ENCODE measurements at regions not wholly inside any gene's neighbourhood (a gene's known extent, or its start where the extent isn't known, plus 50 kb on each side); places are given as distances from the start of the nearest gene placed in this dataset.

GRCh38 chr2:103009871-103010270, 248.0 kb downstream of the TMEM182 start:
- 20% methylated on average over 1 of the region's 5 CpGs; no CpG with 5 or more reads in 1 of the 2 experiments for WGBS, 2 experiments (ENCODE audit: extremely low coverage in 2 of 2, insufficient read length in 1 of 2)
- Histone ChIP-seq H2AK5ac (ENCODE audit: low read depth, low read length) (no peak overlapping the region), H3K23ac (ENCODE audit: low read depth, low read length) (no peak overlapping the region), H3K9me3 (ENCODE audit: control insufficient read depth, insufficient read depth, low read length) (no peaks in the 10 kb centered on the region; the same call in 1 of the 2 replicates), H3K9me1 (ENCODE audit: insufficient read depth, low read length) (no peaks in the 10 kb centered on the region), H3K27ac (ENCODE audit: insufficient read depth, low read length) (no peak overlapping the region), H2AK9ac (replicated peaks; ENCODE audit: low read depth, low read length, poor library complexity) (no peak overlapping the region), H4K8ac (ENCODE audit: low read depth in 2 of 2, low read length in 2 of 2) (no peak overlapping the region), H3K36me3 (ENCODE audit: control insufficient read depth, insufficient read depth, low read length) (no peaks in the 10 kb centered on the region), H2BK20ac (ENCODE audit: low read depth, low read length) (no peak overlapping the region), H3K14ac (replicated peaks; ENCODE audit: low read depth, low read length) (no peak overlapping the region), H3K4me2 (ENCODE audit: low read depth, low read length) (no peak overlapping the region), H3K4me1 (ENCODE audit: control insufficient read depth, insufficient read depth, low read length) (no peaks in the 10 kb centered on the region), H3K9ac (ENCODE audit: low read depth, low read length) (no peak overlapping the region), H2BK120ac (ENCODE audit: low read depth, low read length) (no peak overlapping the region), H3K4me3 (ENCODE audit: insufficient read depth, low read depth, low read length) (no peak overlapping the region), H3K79me1 (ENCODE audit: low read depth in 1 of 2, low read length in 2 of 2) (no peaks in the 10 kb centered on the region), H4K20me1 (ENCODE audit: insufficient read depth, low read length) (no peaks in the 10 kb centered on the region), H3K4ac (ENCODE audit: low read depth, low read length) (no peak overlapping the region), H2BK15ac (ENCODE audit: low read depth, low read length) (no peak overlapping the region), H3K27me3 (ENCODE audit: control insufficient read depth, insufficient read depth, low read length) (no peaks in the 10 kb centered on the region), H3K18ac (ENCODE audit: low read depth, low read length) (no peak overlapping the region), H2AFZ (replicated peaks; ENCODE audit: low read length, poor library complexity) (no peak overlapping the region), H4K91ac (ENCODE audit: insufficient read depth, low read depth, low read length) (no peak overlapping the region), H3K56ac (ENCODE audit: extremely low read depth, insufficient read depth, low read length) (no peak overlapping the region), H2BK5ac (ENCODE audit: low read depth, low read length, poor library complexity, severe bottlenecking) (no peak overlapping the region), H4K5ac (ENCODE audit: low read depth, low read length) (no peak overlapping the region)
- no TSS peak for BruUV-seq (replicated peaks)
- ChIA-PET CTCF (no interaction called here), POLR2A (ENCODE audit: unreplicated experiment) (no interaction called here)
- dilution Hi-C loops (cut with HindIII; ENCODE audit: low sequenced_read_pairs, unreplicated experiment): no loop called here
- ATAC-seq (ENCODE audit: low read depth): no peak
- DNase-seq: no peak
- TF ChIP-seq ELK1 (IDR thresholded peaks at IDR 0.05; ENCODE audit: borderline replicate concordance, low read depth, low read length) (no peak), POLR2A (IDR thresholded peaks at IDR 0.05; ENCODE audit: low read depth, low read length) (no peak), NFE2L2 (IDR thresholded peaks at IDR 0.05; ENCODE audit: low read depth, low read length) (no peak), MAFK (IDR thresholded peaks at IDR 0.05; ENCODE audit: low read depth, low read length) (no peak), RCOR1 (IDR thresholded peaks at IDR 0.05; ENCODE audit: insufficient replicate concordance, low read length) (no peak), MAZ (IDR thresholded peaks at IDR 0.05; ENCODE audit: borderline replicate concordance, low read depth, low read length) (no peak), BHLHE40 (IDR thresholded peaks at IDR 0.05; ENCODE audit: low read depth, low read length) (no peak), RAD21 (IDR thresholded peaks at IDR 0.05; ENCODE audit: low read length) (no peak), MXI1 (IDR thresholded peaks at IDR 0.05; ENCODE audit: borderline replicate concordance, low read depth, low read length) (no peak), CTCF (conservative IDR thresholded peaks at IDR 0.05; ENCODE audit: low read depth, low read length) (no peak), FOS (IDR thresholded peaks at IDR 0.05; ENCODE audit: low read depth, low read length) (no peak)
- TF ChIP-seq, protein P1, sequence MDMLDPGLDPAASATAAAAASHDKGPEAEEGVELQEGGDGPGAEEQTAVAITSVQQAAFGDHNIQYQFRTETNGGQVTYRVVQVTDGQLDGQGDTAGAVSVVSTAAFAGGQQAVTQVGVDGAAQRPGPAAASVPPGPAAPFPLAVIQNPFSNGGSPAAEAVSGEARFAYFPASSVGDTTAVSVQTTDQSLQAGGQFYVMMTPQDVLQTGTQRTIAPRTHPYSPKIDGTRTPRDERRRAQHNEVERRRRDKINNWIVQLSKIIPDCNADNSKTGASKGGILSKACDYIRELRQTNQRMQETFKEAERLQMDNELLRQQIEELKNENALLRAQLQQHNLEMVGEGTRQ (IDR thresholded peaks at IDR 0.05; ENCODE audit: low read depth, low read length): no peak
- intact Hi-C loops (cut with micrococcal nuclease): no loop called here
- in situ Hi-C loops (cut with MboI; ENCODE audit: low sequenced_read_pairs): no loop called here
